ENCODE measurements at regions not wholly inside any gene's neighbourhood (a gene's known extent, or its start where the extent isn't known, plus 50 kb on each side); places are given as distances from the start of the nearest gene placed in this dataset.

DNA sequence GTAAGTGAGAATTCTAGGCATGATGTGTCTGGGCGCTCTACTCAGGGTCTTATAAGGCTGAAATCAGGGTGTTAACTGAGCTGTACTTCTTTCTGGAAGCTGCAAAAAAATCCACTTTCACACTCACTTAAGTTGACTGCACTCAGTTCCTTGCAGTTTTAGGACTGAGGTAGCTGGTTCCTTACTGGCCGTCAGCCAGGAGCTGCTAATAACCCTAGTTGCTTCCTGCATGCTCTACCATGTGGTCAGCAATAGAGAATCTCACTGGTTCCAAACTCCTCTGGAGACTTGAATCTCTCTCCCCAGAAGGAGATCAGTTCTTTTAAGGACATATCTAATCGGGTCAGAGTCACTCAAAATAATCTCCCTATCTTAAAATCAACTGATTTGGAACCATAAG is 911.2 kb downstream of the EFNA5 start:
- Histone ChIP-seq H3K27me3 (no peaks in the 10 kb centered on the region), H3K9me3 (no peaks in the 10 kb centered on the region), H3K27ac (no peak overlapping the region), H3K4me1 (ENCODE audit: control insufficient read depth in 1 of 2, insufficient read depth in 1 of 2, low read depth in 1 of 2, low read length in 1 of 2) (no peaks in the 10 kb centered on the region), H3K36me3 (no peaks in the 10 kb centered on the region), H3K4me3 (ENCODE audit: low read depth in 1 of 2, low read length in 1 of 2) (no peak overlapping the region)
- no peak for TF ChIP-seq CTCF (IDR thresholded peaks at IDR 0.05)

- Histone ChIP-seq H3K9me3 (no peaks in the 10 kb centered on the region), H3K27ac (no peak overlapping the region), H3K4me1 (ENCODE audit: control insufficient read depth in 1 of 2, insufficient read depth in 1 of 2, low read depth in 1 of 2, low read length in 1 of 2) (no peaks in the 10 kb centered on the region), H3K27me3 (no peaks in the 10 kb centered on the region), H3K4me3 (ENCODE audit: low read depth in 1 of 2, low read length in 1 of 2) (no peak overlapping the region), H3K36me3 (no peaks in the 10 kb centered on the region)
- TF ChIP-seq CTCF (IDR thresholded peaks at IDR 0.05), result no peak
These were observed 911.6 kb downstream of the EFNA5 start for GRCh38 chr5:106759152-106759551.

GRCh38 chr5:106757672-106758071 is 913.1 kb downstream of the EFNA5 start:
- no peak for TF ChIP-seq CTCF (IDR thresholded peaks at IDR 0.05)
- H3K27ac ChIP-seq, result no peak overlapping the region
- H3K9me3 ChIP-seq, result no peaks in the 10 kb centered on the region

GRCh38 chr5:106755789-106756188 is 914.9 kb downstream of the EFNA5 start:
- no peak overlapping the region for H3K27ac ChIP-seq
- no peaks in the 10 kb centered on the region for H3K9me3 ChIP-seq
- no peaks in the 10 kb centered on the region for H3K4me1 ChIP-seq (ENCODE audit: control insufficient read depth in 1 of 2, insufficient read depth in 1 of 2, low read depth in 1 of 2, low read length in 1 of 2)
- H3K27me3 ChIP-seq, result no peaks in the 10 kb centered on the region
- TF ChIP-seq CTCF (IDR thresholded peaks at IDR 0.05), result no peak
- H3K36me3 ChIP-seq, result no peaks in the 10 kb centered on the region
- no peak overlapping the region for H3K4me3 ChIP-seq (ENCODE audit: low read depth in 1 of 2, low read length in 1 of 2)

More at GRCh38 chr5:106757672-106758071, 913.1 kb downstream of the EFNA5 start:
- no peaks in the 10 kb centered on the region for H3K27me3 ChIP-seq
- no peaks in the 10 kb centered on the region for H3K36me3 ChIP-seq
- no peaks in the 10 kb centered on the region for H3K4me1 ChIP-seq (ENCODE audit: control insufficient read depth in 1 of 2, insufficient read depth in 1 of 2, low read depth in 1 of 2, low read length in 1 of 2)
- H3K4me3 ChIP-seq (ENCODE audit: low read depth in 1 of 2, low read length in 1 of 2), result no peak overlapping the region

DNA sequence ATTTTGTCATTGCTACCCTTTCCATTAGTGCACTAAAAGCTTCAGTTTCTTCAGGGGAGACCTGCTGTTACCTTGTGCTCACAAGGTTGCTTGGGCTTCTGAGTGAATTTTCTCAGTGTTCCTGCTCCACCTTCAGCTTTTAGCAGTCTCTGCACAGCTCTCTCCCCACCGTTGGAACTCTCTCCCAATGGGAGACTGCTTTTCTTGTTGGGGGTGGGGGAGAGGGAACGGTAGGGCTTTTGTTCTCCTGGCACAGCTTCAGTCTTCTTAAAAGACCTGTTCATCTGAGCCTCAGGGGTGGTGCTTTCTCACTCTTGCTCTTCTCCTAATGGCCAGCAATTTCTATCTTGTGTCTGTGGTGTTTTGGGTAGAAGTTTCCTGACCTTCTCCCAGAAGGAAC is 915.7 kb downstream of the EFNA5 start:
- no peaks in the 10 kb centered on the region for H3K27me3 ChIP-seq
- no peak overlapping the region for H3K4me3 ChIP-seq (ENCODE audit: low read depth in 1 of 2, low read length in 1 of 2)
- H3K36me3 ChIP-seq, result no peaks in the 10 kb centered on the region
- H3K9me3 ChIP-seq, result no peaks in the 10 kb centered on the region
- H3K4me1 ChIP-seq (ENCODE audit: control insufficient read depth in 1 of 2, insufficient read depth in 1 of 2, low read depth in 1 of 2, low read length in 1 of 2), result no peaks in the 10 kb centered on the region
- H3K27ac ChIP-seq, result no peak overlapping the region
- no peak for TF ChIP-seq CTCF (IDR thresholded peaks at IDR 0.05)

DNA sequence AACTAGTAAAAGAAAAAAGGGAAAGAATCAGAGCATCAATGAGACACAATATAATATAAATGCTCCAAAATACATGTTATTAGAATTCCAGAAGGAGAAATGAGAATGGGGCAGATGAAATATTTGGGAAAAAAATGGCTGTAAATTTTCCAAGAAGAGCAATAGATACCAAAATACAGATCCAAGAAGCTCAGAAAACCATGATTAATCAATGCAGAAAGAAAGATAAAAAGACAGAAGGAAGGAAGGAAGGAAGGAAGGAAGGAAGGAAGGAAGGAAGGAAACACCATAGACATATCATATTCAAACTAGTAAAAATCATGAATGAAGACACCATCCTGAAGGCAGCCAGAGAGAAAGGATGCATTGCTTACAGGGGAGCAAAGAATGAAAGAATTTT is 920.9 kb downstream of the EFNA5 start:
- Histone ChIP-seq H3K4me1 (ENCODE audit: control insufficient read depth in 1 of 2, insufficient read depth in 1 of 2, low read depth in 1 of 2, low read length in 1 of 2) (no peaks in the 10 kb centered on the region), H3K36me3 (no peaks in the 10 kb centered on the region), H3K27me3 (no peaks in the 10 kb centered on the region), H3K9me3 (no peaks in the 10 kb centered on the region), H3K4me3 (ENCODE audit: low read depth in 1 of 2, low read length in 1 of 2) (no peak overlapping the region), H3K27ac (no peak overlapping the region)
- no peak for TF ChIP-seq CTCF (IDR thresholded peaks at IDR 0.05)

All from neutrophil (primary cell).